HUES6 (cell line): ENCODE measurements at regions not wholly inside any gene's neighbourhood (a gene's known extent, or its start where the extent isn't known, plus 50 kb on each side); places are given as distances from the start of the nearest gene placed in this dataset.

ENCODE experiments used
- H3K27ac ChIP-seq: 2 replicates; pipeline ENCODE4 v1.7.0; 2013; ENCODE audit warnings: low read depth, mild to moderate bottlenecking, low read length, inconsistent platforms
- H3K27me3 ChIP-seq: 2 replicates; pipeline ENCODE4 v1.6.1; 2013; ENCODE audit warnings: low read length; ENCODE audit not compliant: control insufficient read depth, insufficient read depth
- H3K36me3 ChIP-seq: 2 replicates; pipeline ENCODE4 v1.6.1; 2013; ENCODE audit warnings: low read length; ENCODE audit not compliant: control insufficient read depth, insufficient read depth
- H3K4me1 ChIP-seq: 2 replicates; pipeline ENCODE4 v1.6.1; 2013; ENCODE audit warnings: low read length; ENCODE audit not compliant: control insufficient read depth, insufficient read depth
- H3K4me3 ChIP-seq: 2 replicates; pipeline ENCODE4 v1.5.1; 2013; ENCODE audit warnings: low read depth, low read length
- H3K9ac ChIP-seq: one replicate; pipeline ENCODE4 v1.6.1; 2013; ENCODE audit warnings: mild to moderate bottlenecking, low read length
- H3K9me3 ChIP-seq: 2 replicates; pipeline ENCODE4 v1.6.1; 2013; ENCODE audit warnings: low read depth, low read length; ENCODE audit not compliant: control insufficient read depth, insufficient read depth

DNA sequence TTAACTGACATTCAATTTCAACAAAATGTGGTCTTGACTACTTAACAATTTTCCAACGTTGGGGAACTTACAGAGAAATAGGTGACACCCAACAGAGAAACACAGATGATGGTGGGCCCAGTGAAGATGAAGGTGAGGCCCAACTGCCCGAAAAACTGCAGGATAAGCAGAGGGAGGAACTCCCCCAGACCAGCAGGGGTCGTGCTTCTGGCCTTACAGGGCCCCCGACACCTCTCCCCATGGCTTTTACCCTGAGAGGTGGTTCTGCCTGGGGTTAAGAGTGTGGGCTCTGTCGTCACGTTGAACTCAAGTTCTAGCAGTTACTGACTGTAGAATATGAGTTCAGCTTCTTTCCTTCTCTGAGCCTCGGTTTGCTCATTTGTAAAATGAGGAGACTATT lies 119.5 kb upstream of the SMIM21 start:
- no peaks in the 10 kb centered on the region for H3K27me3 ChIP-seq
- no peak overlapping the region for H3K9ac ChIP-seq

GRCh38 chr18:75545189-75545588 lies 117.7 kb upstream of the SMIM21 start:
- H3K27ac ChIP-seq = no peak overlapping the region
- H3K9ac ChIP-seq = no peak overlapping the region
- no peaks in the 10 kb centered on the region for H3K36me3 ChIP-seq
- H3K27me3 ChIP-seq = no peaks in the 10 kb centered on the region
- no peaks in the 10 kb centered on the region for H3K9me3 ChIP-seq
- no peak overlapping the region for H3K4me3 ChIP-seq
- H3K4me1 ChIP-seq = no peaks in the 10 kb centered on the region

More for the DNA sequence above, 119.5 kb upstream of the SMIM21 start:
- H3K4me3 ChIP-seq = no peak overlapping the region
- H3K27ac ChIP-seq = no peak overlapping the region
- no peaks in the 10 kb centered on the region for H3K36me3 ChIP-seq
- H3K4me1 ChIP-seq = no peaks in the 10 kb centered on the region
- no peaks in the 10 kb centered on the region for H3K9me3 ChIP-seq

DNA sequence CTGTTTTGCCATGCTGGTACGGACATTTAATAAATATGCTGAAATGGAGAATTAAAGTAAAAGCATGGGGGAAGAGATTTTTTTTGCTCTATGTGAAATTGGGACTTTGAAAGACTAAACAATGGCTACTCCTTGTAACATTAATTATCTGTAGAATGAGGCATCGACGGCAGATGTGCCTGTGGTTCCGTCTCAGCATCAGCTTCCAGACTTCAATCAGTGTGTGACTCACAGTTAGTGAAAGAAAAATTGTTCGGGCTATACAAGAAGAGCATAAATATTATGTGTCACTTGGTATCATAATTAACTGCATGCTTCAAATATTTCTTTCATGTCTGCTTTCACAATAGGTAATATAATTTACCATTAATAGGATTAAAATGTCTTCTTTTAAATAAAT lies 117.0 kb upstream of the SMIM21 start:
- Histone ChIP-seq H3K36me3 (no peaks in the 10 kb centered on the region), H3K27ac (no peak overlapping the region), H3K27me3 (no peaks in the 10 kb centered on the region), H3K4me1 (no peaks in the 10 kb centered on the region), H3K4me3 (no peak overlapping the region), H3K9ac (no peak overlapping the region), H3K9me3 (no peaks in the 10 kb centered on the region)

- Histone ChIP-seq H3K27me3 (no peaks in the 10 kb centered on the region), H3K4me1 (no peaks in the 10 kb centered on the region), H3K36me3 (no peaks in the 10 kb centered on the region), H3K9me3 (no peaks in the 10 kb centered on the region), H3K27ac (no peak overlapping the region), H3K9ac (no peak overlapping the region), H3K4me3 (no peak overlapping the region)
Observed at GRCh38 chr18:75544051-75544481, 116.6 kb upstream of the SMIM21 start.

DNA sequence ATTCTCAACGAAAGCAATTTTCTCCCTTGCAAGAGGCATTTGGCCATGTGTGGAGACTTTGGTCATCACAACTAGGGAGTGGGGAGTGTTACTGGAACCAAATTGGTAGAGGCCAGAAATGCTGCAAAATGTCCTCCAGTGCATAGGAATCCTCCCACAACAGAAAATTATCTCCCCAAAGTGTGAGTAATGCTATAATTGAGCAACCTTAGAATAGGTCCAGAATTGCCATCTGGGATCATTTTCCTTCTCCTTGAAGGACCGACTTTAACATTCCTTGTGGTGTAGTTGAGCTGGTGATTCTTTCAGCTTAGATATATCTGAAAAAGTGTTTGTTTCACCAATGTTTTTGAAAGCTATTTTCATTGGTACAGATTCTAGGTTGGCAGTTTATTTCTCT lies 111.2 kb upstream of the SMIM21 start:
- no peak overlapping the region for H3K27ac ChIP-seq
- H3K36me3 ChIP-seq = no peaks in the 10 kb centered on the region
- H3K4me1 ChIP-seq = no peaks in the 10 kb centered on the region
- no peaks in the 10 kb centered on the region for H3K27me3 ChIP-seq
- no peaks in the 10 kb centered on the region for H3K9me3 ChIP-seq
- no peak overlapping the region for H3K9ac ChIP-seq
- no peak overlapping the region for H3K4me3 ChIP-seq

- Histone ChIP-seq H3K4me1 (0 out of 2 replicates have a peak, but pooled peaks cover 4% of the 10 kb centered on the region), H3K36me3 (no peaks in the 10 kb centered on the region), H3K27ac (no peak overlapping the region), H3K27me3 (no peaks in the 10 kb centered on the region), H3K4me3 (no peak overlapping the region), H3K9ac (no peak overlapping the region), H3K9me3 (no peaks in the 10 kb centered on the region)
Observed at GRCh38 chr18:75533950-75534349, 106.4 kb upstream of the SMIM21 start.

GRCh38 chr18:75533209-75533608 lies 105.7 kb upstream of the SMIM21 start:
- no peaks in the 10 kb centered on the region for H3K9me3 ChIP-seq
- 0 out of 2 replicates have a peak, but pooled peaks cover 4% of the 10 kb centered on the region for H3K4me1 ChIP-seq
- H3K4me3 ChIP-seq = no peak overlapping the region
- H3K9ac ChIP-seq = no peak overlapping the region
- H3K36me3 ChIP-seq = no peaks in the 10 kb centered on the region
- no peaks in the 10 kb centered on the region for H3K27me3 ChIP-seq
- no peak overlapping the region for H3K27ac ChIP-seq

- H3K4me1 ChIP-seq = 0 out of 2 replicates have a peak, but pooled peaks cover 4% of the 10 kb centered on the region
- no peaks in the 10 kb centered on the region for H3K36me3 ChIP-seq
- no peaks in the 10 kb centered on the region for H3K27me3 ChIP-seq
- H3K9ac ChIP-seq = no peak overlapping the region
- no peak overlapping the region for H3K4me3 ChIP-seq
- no peaks in the 10 kb centered on the region for H3K9me3 ChIP-seq
- H3K27ac ChIP-seq = no peak overlapping the region
Observed at GRCh38 chr18:75531851-75532459, 104.5 kb upstream of the SMIM21 start.

- H3K4me3 ChIP-seq = no peak overlapping the region
- H3K4me1 ChIP-seq = 0 out of 2 replicates have a peak, but pooled peaks cover 4% of the 10 kb centered on the region
- H3K9me3 ChIP-seq = no peaks in the 10 kb centered on the region
- H3K27me3 ChIP-seq = no peaks in the 10 kb centered on the region
- no peak overlapping the region for H3K27ac ChIP-seq
- no peaks in the 10 kb centered on the region for H3K36me3 ChIP-seq
- H3K9ac ChIP-seq = no peak overlapping the region
Observed at GRCh38 chr18:75531212-75531850, 103.8 kb upstream of the SMIM21 start.

DNA sequence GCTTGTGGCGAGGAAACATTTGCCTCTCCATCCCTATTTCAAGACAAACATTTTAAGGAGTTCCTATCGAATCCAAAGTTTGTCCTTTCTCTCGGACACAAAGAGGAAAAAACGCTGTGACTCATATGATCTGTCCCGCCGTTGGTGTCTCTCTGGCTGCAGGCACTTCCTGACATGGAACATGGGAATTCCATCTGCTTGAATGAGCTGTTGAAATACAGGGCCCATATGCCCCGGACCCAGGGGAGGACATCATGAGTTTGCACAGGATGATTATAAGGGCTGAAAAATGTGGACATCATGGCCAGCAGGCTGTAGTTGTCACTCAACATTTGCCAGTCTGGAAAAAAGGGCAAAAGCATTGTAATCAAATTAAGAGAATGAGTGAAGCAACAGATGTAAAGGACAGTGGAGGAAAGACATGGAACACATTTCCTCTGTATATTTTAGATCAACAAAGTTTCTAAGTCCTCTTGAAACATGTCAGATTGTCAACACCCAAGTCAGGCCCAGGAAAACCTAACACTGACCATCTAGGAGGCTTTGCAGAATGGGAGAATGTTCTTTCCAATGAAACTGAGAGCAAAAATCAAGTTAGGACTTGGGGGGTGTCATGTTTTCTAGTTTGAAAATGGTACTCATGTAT lies 103.2 kb upstream of the SMIM21 start:
- no peak overlapping the region for H3K9ac ChIP-seq
- H3K4me1 ChIP-seq = 0 out of 2 replicates have a peak, but pooled peaks cover 4% of the 10 kb centered on the region
- no peaks in the 10 kb centered on the region for H3K36me3 ChIP-seq
- no peaks in the 10 kb centered on the region for H3K27me3 ChIP-seq
- no peak overlapping the region for H3K4me3 ChIP-seq
- no peak overlapping the region for H3K27ac ChIP-seq
- H3K9me3 ChIP-seq = no peaks in the 10 kb centered on the region

GRCh38 chr18:75530118-75530517 lies 102.6 kb upstream of the SMIM21 start:
- Histone ChIP-seq H3K36me3 (no peaks in the 10 kb centered on the region), H3K9me3 (no peaks in the 10 kb centered on the region), H3K4me3 (no peak overlapping the region), H3K4me1 (0 out of 2 replicates have a peak, but pooled peaks cover 4% of the 10 kb centered on the region), H3K27me3 (no peaks in the 10 kb centered on the region), H3K27ac (no peak overlapping the region), H3K9ac (no peak overlapping the region)
